ENCODE measurements at regions not wholly inside any gene's neighbourhood (a gene's known extent, or its start where the extent isn't known, plus 50 kb on each side); places are given as distances from the start of the nearest gene placed in this dataset.

DNA sequence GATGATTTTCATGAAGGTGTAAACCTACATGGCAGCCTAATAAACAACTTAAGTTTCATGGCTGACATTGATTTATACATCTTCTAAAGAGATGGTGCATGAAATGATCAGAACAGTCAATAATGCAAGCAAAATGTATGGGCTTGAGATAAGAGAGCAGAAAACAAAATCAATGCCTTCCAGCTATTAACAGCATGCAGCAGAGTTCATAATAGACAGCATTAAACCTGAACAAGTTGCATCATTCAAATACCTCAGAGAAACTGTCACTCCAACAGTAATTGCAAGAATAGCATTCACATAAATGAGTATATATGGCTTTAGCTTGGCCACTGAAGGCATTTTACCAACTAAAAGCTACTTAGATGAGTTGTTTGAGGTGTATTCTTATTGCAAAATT is 319.6 kb upstream of the ARID1B start:
- Histone ChIP-seq H3K27me3 (ENCODE audit: control insufficient read depth in 3 of 3, insufficient read depth in 3 of 3, low read length in 2 of 3) (no peaks in the 10 kb centered on the region), H3K4me1 (ENCODE audit: control insufficient read depth in 5 of 5, insufficient read depth in 5 of 5, low read length in 5 of 5) (no peaks in the 10 kb centered on the region), H3K4me3 (no peak overlapping the region), H3K9ac (ENCODE audit: insufficient read depth in 1 of 2, low read length in 2 of 2) (no peak overlapping the region), H3K36me3 (ENCODE audit: control insufficient read depth in 4 of 4, insufficient read depth in 4 of 4, low read length in 4 of 4) (no peaks in the 10 kb centered on the region), H3K9me3 (ENCODE audit: control insufficient read depth in 4 of 4, insufficient read depth in 3 of 4, low read length in 3 of 4) (peaks cover 0 to 4% (median under 1%) of the 10 kb centered on the region in 4 donors), H3K27ac (ENCODE audit: low read depth in 1 of 2, low read length in 1 of 2) (no peak overlapping the region)
- ATAC-seq (ENCODE audit: insufficient read depth, low FRiP score) = no peak
- no peak for DNase-seq
- TF ChIP-seq, protein P1, sequence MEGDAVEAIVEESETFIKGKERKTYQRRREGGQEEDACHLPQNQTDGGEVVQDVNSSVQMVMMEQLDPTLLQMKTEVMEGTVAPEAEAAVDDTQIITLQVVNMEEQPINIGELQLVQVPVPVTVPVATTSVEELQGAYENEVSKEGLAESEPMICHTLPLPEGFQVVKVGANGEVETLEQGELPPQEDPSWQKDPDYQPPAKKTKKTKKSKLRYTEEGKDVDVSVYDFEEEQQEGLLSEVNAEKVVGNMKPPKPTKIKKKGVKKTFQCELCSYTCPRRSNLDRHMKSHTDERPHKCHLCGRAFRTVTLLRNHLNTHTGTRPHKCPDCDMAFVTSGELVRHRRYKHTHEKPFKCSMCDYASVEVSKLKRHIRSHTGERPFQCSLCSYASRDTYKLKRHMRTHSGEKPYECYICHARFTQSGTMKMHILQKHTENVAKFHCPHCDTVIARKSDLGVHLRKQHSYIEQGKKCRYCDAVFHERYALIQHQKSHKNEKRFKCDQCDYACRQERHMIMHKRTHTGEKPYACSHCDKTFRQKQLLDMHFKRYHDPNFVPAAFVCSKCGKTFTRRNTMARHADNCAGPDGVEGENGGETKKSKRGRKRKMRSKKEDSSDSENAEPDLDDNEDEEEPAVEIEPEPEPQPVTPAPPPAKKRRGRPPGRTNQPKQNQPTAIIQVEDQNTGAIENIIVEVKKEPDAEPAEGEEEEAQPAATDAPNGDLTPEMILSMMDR (IDR thresholded peaks at IDR 0.05; ENCODE audit: control extremely low read depth, extremely low read depth) = no peak

DNA sequence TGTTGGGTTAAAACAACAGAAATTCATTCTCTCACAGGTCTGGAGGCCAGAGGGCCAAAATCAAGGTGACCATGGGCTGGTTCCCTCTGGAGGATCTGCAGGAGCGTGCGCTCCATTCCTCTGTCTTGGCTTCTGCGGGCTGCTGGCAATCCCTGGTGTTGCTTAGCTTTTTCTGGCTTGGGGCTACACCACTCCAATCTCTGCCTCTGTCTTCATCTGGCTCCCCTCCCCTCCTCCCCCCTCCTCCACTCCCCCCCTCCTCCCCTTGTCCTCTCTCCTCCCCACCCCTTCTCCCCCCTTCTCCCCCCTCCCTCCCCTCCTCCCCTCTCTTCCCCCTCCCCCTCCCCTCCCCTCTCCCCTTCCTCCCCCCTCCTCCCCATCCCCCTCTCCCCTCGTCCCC is 321.3 kb upstream of the ARID1B start:
- Histone ChIP-seq H3K9ac (ENCODE audit: insufficient read depth in 1 of 2, low read length in 2 of 2) (no peak overlapping the region), H3K27ac (ENCODE audit: low read depth in 1 of 2, low read length in 1 of 2) (no peak overlapping the region), H3K4me3 (no peak overlapping the region), H3K9me3 (ENCODE audit: control insufficient read depth in 4 of 4, insufficient read depth in 3 of 4, low read length in 3 of 4) (peaks cover 0 to 4% (median under 1%) of the 10 kb centered on the region in 4 donors), H3K36me3 (ENCODE audit: control insufficient read depth in 4 of 4, insufficient read depth in 4 of 4, low read length in 4 of 4) (no peaks in the 10 kb centered on the region), H3K27me3 (ENCODE audit: control insufficient read depth in 3 of 3, insufficient read depth in 3 of 3, low read length in 2 of 3) (no peaks in the 10 kb centered on the region), H3K4me1 (ENCODE audit: control insufficient read depth in 5 of 5, insufficient read depth in 5 of 5, low read length in 5 of 5) (no peaks in the 10 kb centered on the region)
- TF ChIP-seq, protein P1 (IDR thresholded peaks at IDR 0.05; ENCODE audit: control extremely low read depth, extremely low read depth) = no peak
- 94 to 96% methylated on average over 3 of the region's 4 CpGs for WGBS, 2 donors
- DNase-seq (no peak), ATAC-seq (ENCODE audit: insufficient read depth, low FRiP score) (no peak)

DNA sequence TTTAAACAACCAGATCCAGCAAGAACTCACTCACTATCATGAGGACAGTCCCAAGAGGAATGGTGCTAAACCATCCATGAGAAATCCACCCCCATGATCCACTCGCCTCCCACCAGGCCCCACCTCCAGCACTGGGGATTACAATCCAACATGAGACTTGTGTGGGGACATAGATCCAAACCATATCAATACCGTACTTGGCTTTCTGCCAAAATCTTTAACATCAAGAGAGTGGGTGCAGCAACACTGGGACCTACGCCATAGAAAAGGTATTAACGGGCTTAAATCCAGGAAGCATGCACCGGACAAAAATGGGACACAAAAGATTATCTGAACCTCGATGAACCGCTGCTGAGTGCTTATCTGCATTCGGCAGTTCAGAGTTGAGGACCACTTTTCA is 322.3 kb upstream of the ARID1B start:
- no peak for ATAC-seq (ENCODE audit: insufficient read depth, low FRiP score)

DNA sequence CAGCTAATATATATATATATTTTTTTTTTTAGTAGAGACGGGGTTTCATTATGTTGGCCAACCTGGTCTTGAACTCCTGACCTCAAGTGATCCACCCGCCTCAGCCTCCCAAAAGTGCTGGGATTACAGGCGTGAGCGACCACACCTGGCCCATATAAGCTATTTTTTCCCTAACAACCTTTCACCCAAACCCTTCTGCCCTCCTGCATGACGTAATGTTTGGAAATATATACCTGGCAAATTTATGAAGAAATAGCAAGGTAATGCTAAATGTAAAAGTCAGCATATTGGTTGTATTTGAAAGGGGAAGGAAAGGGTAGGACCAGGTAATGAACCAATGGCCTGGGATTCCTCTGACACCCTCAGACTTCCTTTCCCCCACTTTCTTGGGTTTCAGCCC is 325.5 kb upstream of the ARID1B start:
- no peak overlapping the region for H3K4me3 ChIP-seq
- H3K36me3 ChIP-seq (ENCODE audit: control insufficient read depth in 4 of 4, insufficient read depth in 4 of 4, low read length in 4 of 4) = no peaks in the 10 kb centered on the region
- DNase-seq = no peak
- H3K27me3 ChIP-seq (ENCODE audit: control insufficient read depth in 3 of 3, insufficient read depth in 3 of 3, low read length in 2 of 3) = no peaks in the 10 kb centered on the region
- peaks cover 0 to 4% (median under 1%) of the 10 kb centered on the region in 4 donors for H3K9me3 ChIP-seq (ENCODE audit: control insufficient read depth in 4 of 4, insufficient read depth in 3 of 4, low read length in 3 of 4)
- H3K9ac ChIP-seq (ENCODE audit: insufficient read depth in 1 of 2, low read length in 2 of 2) = no peak overlapping the region
- 96 to 97% methylated on average over 5 of the region's 5 CpGs for WGBS, 2 donors
- ATAC-seq (ENCODE audit: insufficient read depth, low FRiP score) = no peak
- H3K27ac ChIP-seq (ENCODE audit: low read depth in 1 of 2, low read length in 1 of 2) = no peak overlapping the region
- peaks cover 0 to 2% (median 0%) of the 10 kb centered on the region in 5 donors for H3K4me1 ChIP-seq (ENCODE audit: control insufficient read depth in 5 of 5, insufficient read depth in 5 of 5, low read length in 5 of 5)
- TF ChIP-seq, protein P1 (IDR thresholded peaks at IDR 0.05; ENCODE audit: control extremely low read depth, extremely low read depth) = no peak

More for the DNA sequence above, 322.3 kb upstream of the ARID1B start:
- no peak overlapping the region for H3K27ac ChIP-seq (ENCODE audit: low read depth in 1 of 2, low read length in 1 of 2)
- no peak overlapping the region for H3K9ac ChIP-seq (ENCODE audit: insufficient read depth in 1 of 2, low read length in 2 of 2)
- no peaks in the 10 kb centered on the region for H3K27me3 ChIP-seq (ENCODE audit: control insufficient read depth in 3 of 3, insufficient read depth in 3 of 3, low read length in 2 of 3)
- DNase-seq = no peak
- H3K36me3 ChIP-seq (ENCODE audit: control insufficient read depth in 4 of 4, insufficient read depth in 4 of 4, low read length in 4 of 4) = no peaks in the 10 kb centered on the region
- TF ChIP-seq, protein P1 (IDR thresholded peaks at IDR 0.05; ENCODE audit: control extremely low read depth, extremely low read depth) = no peak
- H3K9me3 ChIP-seq (ENCODE audit: control insufficient read depth in 4 of 4, insufficient read depth in 3 of 4, low read length in 3 of 4) = peaks cover 0 to 4% (median under 1%) of the 10 kb centered on the region in 4 donors
- H3K4me1 ChIP-seq (ENCODE audit: control insufficient read depth in 5 of 5, insufficient read depth in 5 of 5, low read length in 5 of 5) = no peaks in the 10 kb centered on the region
- H3K4me3 ChIP-seq = no peak overlapping the region
- WGBS, 2 donors = 78 to 92% methylated on average over 8 of the region's 8 CpGs
